ENCODE measurements at regions not wholly inside any gene's neighbourhood (a gene's known extent, or its start where the extent isn't known, plus 50 kb on each side); places are given as distances from the start of the nearest gene placed in this dataset.

DNA sequence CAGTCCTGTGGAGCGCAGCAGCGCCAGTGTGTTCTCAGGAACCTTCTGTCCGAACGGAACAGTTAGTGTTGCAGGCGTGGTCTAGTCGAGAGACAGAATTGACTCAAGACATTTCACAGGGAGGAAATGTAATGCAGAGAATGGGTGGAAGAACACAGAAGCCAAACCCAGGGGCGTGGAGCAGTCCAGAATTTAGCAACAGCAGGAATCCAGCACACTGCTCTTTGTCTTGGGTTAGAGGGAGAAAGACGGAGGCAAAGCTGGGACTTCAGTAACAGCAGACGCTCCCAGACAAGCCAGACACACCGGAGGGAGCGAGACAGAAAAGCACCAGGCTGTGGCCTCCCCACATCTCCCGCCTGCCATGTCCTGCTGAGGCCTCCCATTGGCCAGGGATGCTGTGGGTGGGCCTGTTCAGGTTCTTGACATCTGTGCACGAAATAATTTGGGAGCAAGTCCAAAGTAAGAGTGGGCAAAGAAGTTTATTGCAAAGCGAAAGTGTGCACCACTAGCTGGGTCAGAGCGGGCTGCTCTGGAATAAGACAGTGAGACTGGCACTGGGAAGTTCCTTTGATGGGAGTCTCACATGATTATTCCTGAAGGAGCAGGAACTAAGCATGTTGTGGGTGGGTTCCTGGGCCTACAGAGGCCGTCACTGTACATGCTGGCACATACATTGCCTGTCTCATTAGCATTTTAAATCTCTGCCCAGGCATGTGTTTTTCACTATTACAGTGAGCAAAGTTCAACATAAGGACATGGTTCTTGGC is 339.3 kb upstream of the SFSWAP start:
- TF ChIP-seq CTCF (IDR thresholded peaks at IDR 0.05; ENCODE audit: poor library complexity, severe bottlenecking): no peak
- no peak for TF ChIP-seq MXI1 (conservative IDR thresholded peaks at IDR 0.05; ENCODE audit: poor library complexity, severe bottlenecking)
- no peak for TF ChIP-seq POLR2AphosphoS5 (IDR thresholded peaks at IDR 0.05)
- TF ChIP-seq RAD21 (conservative IDR thresholded peaks at IDR 0.05): no peak
- TF ChIP-seq, protein P1, sequence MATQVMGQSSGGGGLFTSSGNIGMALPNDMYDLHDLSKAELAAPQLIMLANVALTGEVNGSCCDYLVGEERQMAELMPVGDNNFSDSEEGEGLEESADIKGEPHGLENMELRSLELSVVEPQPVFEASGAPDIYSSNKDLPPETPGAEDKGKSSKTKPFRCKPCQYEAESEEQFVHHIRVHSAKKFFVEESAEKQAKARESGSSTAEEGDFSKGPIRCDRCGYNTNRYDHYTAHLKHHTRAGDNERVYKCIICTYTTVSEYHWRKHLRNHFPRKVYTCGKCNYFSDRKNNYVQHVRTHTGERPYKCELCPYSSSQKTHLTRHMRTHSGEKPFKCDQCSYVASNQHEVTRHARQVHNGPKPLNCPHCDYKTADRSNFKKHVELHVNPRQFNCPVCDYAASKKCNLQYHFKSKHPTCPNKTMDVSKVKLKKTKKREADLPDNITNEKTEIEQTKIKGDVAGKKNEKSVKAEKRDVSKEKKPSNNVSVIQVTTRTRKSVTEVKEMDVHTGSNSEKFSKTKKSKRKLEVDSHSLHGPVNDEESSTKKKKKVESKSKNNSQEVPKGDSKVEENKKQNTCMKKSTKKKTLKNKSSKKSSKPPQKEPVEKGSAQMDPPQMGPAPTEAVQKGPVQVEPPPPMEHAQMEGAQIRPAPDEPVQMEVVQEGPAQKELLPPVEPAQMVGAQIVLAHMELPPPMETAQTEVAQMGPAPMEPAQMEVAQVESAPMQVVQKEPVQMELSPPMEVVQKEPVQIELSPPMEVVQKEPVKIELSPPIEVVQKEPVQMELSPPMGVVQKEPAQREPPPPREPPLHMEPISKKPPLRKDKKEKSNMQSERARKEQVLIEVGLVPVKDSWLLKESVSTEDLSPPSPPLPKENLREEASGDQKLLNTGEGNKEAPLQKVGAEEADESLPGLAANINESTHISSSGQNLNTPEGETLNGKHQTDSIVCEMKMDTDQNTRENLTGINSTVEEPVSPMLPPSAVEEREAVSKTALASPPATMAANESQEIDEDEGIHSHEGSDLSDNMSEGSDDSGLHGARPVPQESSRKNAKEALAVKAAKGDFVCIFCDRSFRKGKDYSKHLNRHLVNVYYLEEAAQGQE (IDR thresholded peaks at IDR 0.05; ENCODE audit: borderline replicate concordance): no peak
- no peak for TF ChIP-seq EZH2 (IDR thresholded peaks at IDR 0.05; ENCODE audit: borderline replicate concordance, insufficient read depth, low read length, poor library complexity, severe bottlenecking)

Measured in neural cell (in vitro differentiated cells).